ENCODE measurements at regions not wholly inside any gene's neighbourhood (a gene's known extent, or its start where the extent isn't known, plus 50 kb on each side); places are given as distances from the start of the nearest gene placed in this dataset.
"Not testable (repeated sequence)": the region's sequence is repeated elsewhere in the genome, so short reads cannot be mapped to it uniquely, and the experiment has no call there.

GRCh38 chr12:105440037-105440664 is 109.7 kb downstream of the C12orf75 start:
- H3K36me3 ChIP-seq (ENCODE audit: control insufficient read depth, insufficient read depth, low read length) = no peaks in the 10 kb centered on the region

GRCh38 chr12:105443802-105444652 is 113.5 kb downstream of the C12orf75 start:
- no peaks in the 10 kb centered on the region for H3K36me3 ChIP-seq (ENCODE audit: control insufficient read depth, insufficient read depth, low read length)
- no peaks in the 10 kb centered on the region for H3K27me3 ChIP-seq (ENCODE audit: control insufficient read depth, insufficient read depth, low read length)
- no peak for TF ChIP-seq CTCF (IDR thresholded peaks at IDR 0.05; ENCODE audit: insufficient read depth, low read length, poor library complexity, severe bottlenecking)
- DNase-seq (ENCODE audit: low read depth) = no peak
- H3K4me3 ChIP-seq (ENCODE audit: low read depth, low read length) = no peak overlapping the region

More at GRCh38 chr12:105440037-105440664, 109.7 kb downstream of the C12orf75 start:
- no peak for DNase-seq (ENCODE audit: low read depth)
- Histone ChIP-seq H3K4me3 (ENCODE audit: low read depth, low read length) (no peak overlapping the region), H3K27me3 (ENCODE audit: control insufficient read depth, insufficient read depth, low read length) (no peaks in the 10 kb centered on the region)
- no peak for TF ChIP-seq CTCF (IDR thresholded peaks at IDR 0.05; ENCODE audit: insufficient read depth, low read length, poor library complexity, severe bottlenecking)

- DNase-seq (ENCODE audit: low read depth) = no peak
- H3K4me3 ChIP-seq (ENCODE audit: low read depth, low read length) = no peak overlapping the region
Measured at GRCh38 chr12:105444653-105445102, 114.2 kb downstream of the C12orf75 start.

GRCh38 chr12:105445249-105445648 is 114.8 kb downstream of the C12orf75 start:
- DNase-seq (ENCODE audit: low read depth) = no peak
- no peak for TF ChIP-seq CTCF (IDR thresholded peaks at IDR 0.05; ENCODE audit: insufficient read depth, low read length, poor library complexity, severe bottlenecking)
- Histone ChIP-seq H3K36me3 (ENCODE audit: control insufficient read depth, insufficient read depth, low read length) (no peaks in the 10 kb centered on the region), H3K4me3 (ENCODE audit: low read depth, low read length) (no peak overlapping the region), H3K27me3 (ENCODE audit: control insufficient read depth, insufficient read depth, low read length) (no peaks in the 10 kb centered on the region)

More at GRCh38 chr12:105444653-105445102, 114.2 kb downstream of the C12orf75 start:
- no peaks in the 10 kb centered on the region for H3K27me3 ChIP-seq (ENCODE audit: control insufficient read depth, insufficient read depth, low read length)
- TF ChIP-seq CTCF (IDR thresholded peaks at IDR 0.05; ENCODE audit: insufficient read depth, low read length, poor library complexity, severe bottlenecking) = no peak
- no peaks in the 10 kb centered on the region for H3K36me3 ChIP-seq (ENCODE audit: control insufficient read depth, insufficient read depth, low read length)

- H3K4me3 ChIP-seq (ENCODE audit: low read depth, low read length) = no peak overlapping the region
- H3K36me3 ChIP-seq (ENCODE audit: control insufficient read depth, insufficient read depth, low read length) = no peaks in the 10 kb centered on the region
- no peak for DNase-seq (ENCODE audit: low read depth)
- no peaks in the 10 kb centered on the region for H3K27me3 ChIP-seq (ENCODE audit: control insufficient read depth, insufficient read depth, low read length)
- no peak for TF ChIP-seq CTCF (IDR thresholded peaks at IDR 0.05; ENCODE audit: insufficient read depth, low read length, poor library complexity, severe bottlenecking)
Measured at GRCh38 chr12:105445649-105446048, 115.2 kb downstream of the C12orf75 start.

GRCh38 chr12:105446460-105446859 is 116.0 kb downstream of the C12orf75 start:
- not testable (repeated sequence) for H3K36me3 ChIP-seq (ENCODE audit: control insufficient read depth, insufficient read depth, low read length); H3K27me3 ChIP-seq (ENCODE audit: control insufficient read depth, insufficient read depth, low read length); H3K4me3 ChIP-seq (ENCODE audit: low read depth, low read length); DNase-seq (ENCODE audit: low read depth)

Measured in kidney epithelial cell (primary cell).